Adrenal gland (tissue), 5 donors: ENCODE measurements at regions not wholly inside any gene's neighbourhood (a gene's known extent, or its start where the extent isn't known, plus 50 kb on each side); places are given as distances from the start of the nearest gene placed in this dataset.

ENCODE experiments used
- POLR2A ChIP-seq, 2 donors: fragments of 450-650 bp; IDR thresholded peaks; one replicate each; pipeline ENCODE4 v1.6.1; 2017; ENCODE audit warnings: antibody characterized with exemption in 2 of 2, mild to moderate bottlenecking in 2 of 2, moderate library complexity in 1 of 2
- TF ChIP-seq, protein P1 (sequence below), 6 experiments: fragments of 450-650 bp in 4 of 6; fragments of 200-600 bp in 2 of 6; sonication (generic) in 1 of 6; IDR thresholded peaks; 1 replicate in 5 of 6; 2 replicates in 1 of 6; pipeline versions ENCODE4 v1.5.1 to v1.8.0; 2016 to 2021; ENCODE audit warnings: antibody characterized with exemption in 6 of 6, mild to moderate bottlenecking in 2 of 6, moderate library complexity in 1 of 6
- donor health status: DM: no; HTN: no; CAD: no.

DNA sequence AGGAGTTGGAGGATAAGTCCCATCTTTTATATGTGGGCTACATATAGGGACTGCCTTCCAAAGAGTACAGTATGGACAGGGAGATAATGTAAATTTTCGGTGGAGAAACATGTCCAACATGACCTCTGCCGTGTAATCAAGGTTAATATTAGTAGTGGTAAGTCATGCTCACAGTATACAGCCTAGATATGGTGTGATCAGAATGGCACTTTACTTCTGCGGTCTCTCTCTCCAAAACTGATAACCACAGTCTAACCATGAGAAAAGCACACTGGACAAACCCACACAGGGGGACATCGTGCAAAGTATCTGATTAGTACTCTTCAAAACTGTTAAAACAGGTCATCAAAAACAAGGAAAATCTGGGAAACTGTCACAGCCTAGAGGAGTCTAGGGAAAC lies 66.6 kb upstream of the PLCL2 start:
- no peak for TF ChIP-seq POLR2A (IDR thresholded peaks at IDR 0.05)
- TF ChIP-seq, protein P1, sequence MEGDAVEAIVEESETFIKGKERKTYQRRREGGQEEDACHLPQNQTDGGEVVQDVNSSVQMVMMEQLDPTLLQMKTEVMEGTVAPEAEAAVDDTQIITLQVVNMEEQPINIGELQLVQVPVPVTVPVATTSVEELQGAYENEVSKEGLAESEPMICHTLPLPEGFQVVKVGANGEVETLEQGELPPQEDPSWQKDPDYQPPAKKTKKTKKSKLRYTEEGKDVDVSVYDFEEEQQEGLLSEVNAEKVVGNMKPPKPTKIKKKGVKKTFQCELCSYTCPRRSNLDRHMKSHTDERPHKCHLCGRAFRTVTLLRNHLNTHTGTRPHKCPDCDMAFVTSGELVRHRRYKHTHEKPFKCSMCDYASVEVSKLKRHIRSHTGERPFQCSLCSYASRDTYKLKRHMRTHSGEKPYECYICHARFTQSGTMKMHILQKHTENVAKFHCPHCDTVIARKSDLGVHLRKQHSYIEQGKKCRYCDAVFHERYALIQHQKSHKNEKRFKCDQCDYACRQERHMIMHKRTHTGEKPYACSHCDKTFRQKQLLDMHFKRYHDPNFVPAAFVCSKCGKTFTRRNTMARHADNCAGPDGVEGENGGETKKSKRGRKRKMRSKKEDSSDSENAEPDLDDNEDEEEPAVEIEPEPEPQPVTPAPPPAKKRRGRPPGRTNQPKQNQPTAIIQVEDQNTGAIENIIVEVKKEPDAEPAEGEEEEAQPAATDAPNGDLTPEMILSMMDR (IDR thresholded peaks at IDR 0.05): no peak
